ENCODE measurements at regions not wholly inside any gene's neighbourhood (a gene's known extent, or its start where the extent isn't known, plus 50 kb on each side); places are given as distances from the start of the nearest gene placed in this dataset.
A peak's percentile ranks its signal among the peaks of the same experiment; 100 is the strongest.

GRCh38 chr1:201632364-201632952 is 93.5 kb downstream of the NAV1 start:
- no peaks in the 10 kb centered on the region for H3K9me3 ChIP-seq (ENCODE audit: control insufficient read depth in 2 of 3, insufficient read depth in 1 of 3, low read length in 3 of 3)
- intact Hi-C loops (cut with DNase I): no loop called here
- DNase-seq (peak in 1 of 5 donors; percentile 27), FAIRE-seq (no peak)
- H3K27ac ChIP-seq (ENCODE audit: low read depth in 2 of 2, low read length in 2 of 2): no peak overlapping the region
- TF ChIP-seq CTCF (IDR thresholded peaks at IDR 0.05; ENCODE audit: borderline replicate concordance, extremely low read depth, insufficient read depth): no peak
- no peaks in the 10 kb centered on the region for H3K36me3 ChIP-seq (ENCODE audit: control insufficient read depth in 2 of 3, insufficient read depth in 3 of 3, low read length in 3 of 3)
- H3K9ac ChIP-seq (ENCODE audit: low read length in 3 of 3): no peak overlapping the region
- H3K4me3 ChIP-seq (ENCODE audit: low read length in 3 of 3): no peak overlapping the region
- H3K4me1 ChIP-seq (ENCODE audit: control insufficient read depth in 2 of 3, insufficient read depth in 2 of 3, low read depth in 1 of 3, low read length in 3 of 3): peaks cover 0 to 4% (median 0%) of the 10 kb centered on the region in 3 donors
- no peaks in the 10 kb centered on the region for H3K27me3 ChIP-seq (ENCODE audit: control insufficient read depth, insufficient read depth, low read length)

GRCh38 chr1:201633297-201633696 is 94.4 kb downstream of the NAV1 start:
- DNase-seq (peak in 1 of 5 donors; percentile 12), FAIRE-seq (no peak)
- no peaks in the 10 kb centered on the region for H3K36me3 ChIP-seq (ENCODE audit: control insufficient read depth in 2 of 3, insufficient read depth in 3 of 3, low read length in 3 of 3)
- peaks cover 0 to 4% (median 0%) of the 10 kb centered on the region in 3 donors for H3K4me1 ChIP-seq (ENCODE audit: control insufficient read depth in 2 of 3, insufficient read depth in 2 of 3, low read depth in 1 of 3, low read length in 3 of 3)
- H3K9ac ChIP-seq (ENCODE audit: low read length in 3 of 3): no peak overlapping the region
- intact Hi-C loops (cut with DNase I): no loop called here
- H3K4me3 ChIP-seq (ENCODE audit: low read length in 3 of 3): no peak overlapping the region
- no peak overlapping the region for H3K27ac ChIP-seq (ENCODE audit: low read depth in 2 of 2, low read length in 2 of 2)
- no peaks in the 10 kb centered on the region for H3K27me3 ChIP-seq (ENCODE audit: control insufficient read depth, insufficient read depth, low read length)
- no peaks in the 10 kb centered on the region for H3K9me3 ChIP-seq (ENCODE audit: control insufficient read depth in 2 of 3, insufficient read depth in 1 of 3, low read length in 3 of 3)
- no peak for TF ChIP-seq CTCF (IDR thresholded peaks at IDR 0.05; ENCODE audit: borderline replicate concordance, extremely low read depth, insufficient read depth)

GRCh38 chr1:201633811-201634210 is 94.9 kb downstream of the NAV1 start:
- no peak overlapping the region for H3K4me3 ChIP-seq (ENCODE audit: low read length in 3 of 3)
- H3K9ac ChIP-seq (ENCODE audit: low read length in 3 of 3): no peak overlapping the region
- H3K9me3 ChIP-seq (ENCODE audit: control insufficient read depth in 2 of 3, insufficient read depth in 1 of 3, low read length in 3 of 3): no peaks in the 10 kb centered on the region
- no peak for FAIRE-seq
- TF ChIP-seq CTCF (IDR thresholded peaks at IDR 0.05; ENCODE audit: borderline replicate concordance, extremely low read depth, insufficient read depth): no peak
- no peak for DNase-seq
- H3K27ac ChIP-seq (ENCODE audit: low read depth in 2 of 2, low read length in 2 of 2): no peak overlapping the region
- intact Hi-C loops (cut with DNase I): no loop called here
- no peaks in the 10 kb centered on the region for H3K27me3 ChIP-seq (ENCODE audit: control insufficient read depth, insufficient read depth, low read length)
- H3K36me3 ChIP-seq (ENCODE audit: control insufficient read depth in 2 of 3, insufficient read depth in 3 of 3, low read length in 3 of 3): no peaks in the 10 kb centered on the region
- peaks cover 0 to 4% (median 0%) of the 10 kb centered on the region in 3 donors for H3K4me1 ChIP-seq (ENCODE audit: control insufficient read depth in 2 of 3, insufficient read depth in 2 of 3, low read depth in 1 of 3, low read length in 3 of 3)

GRCh38 chr1:201634261-201634660 is 95.3 kb downstream of the NAV1 start:
- DNase-seq: peak in 1 of 5 donors; percentile 0
- FAIRE-seq: no peak
- no peaks in the 10 kb centered on the region for H3K27me3 ChIP-seq (ENCODE audit: control insufficient read depth, insufficient read depth, low read length)

More at GRCh38 chr1:201634261-201634660, 95.3 kb downstream of the NAV1 start:
- H3K36me3 ChIP-seq (ENCODE audit: control insufficient read depth in 2 of 3, insufficient read depth in 3 of 3, low read length in 3 of 3): no peaks in the 10 kb centered on the region
- H3K9me3 ChIP-seq (ENCODE audit: control insufficient read depth in 2 of 3, insufficient read depth in 1 of 3, low read length in 3 of 3): no peaks in the 10 kb centered on the region
- intact Hi-C loops (cut with DNase I): no loop called here
- no peak overlapping the region for H3K4me3 ChIP-seq (ENCODE audit: low read length in 3 of 3)
- H3K27ac ChIP-seq (ENCODE audit: low read depth in 2 of 2, low read length in 2 of 2): no peak overlapping the region
- H3K9ac ChIP-seq (ENCODE audit: low read length in 3 of 3): no peak overlapping the region
- no peak for TF ChIP-seq CTCF (IDR thresholded peaks at IDR 0.05; ENCODE audit: borderline replicate concordance, extremely low read depth, insufficient read depth)
- peaks cover 0 to 4% (median 0%) of the 10 kb centered on the region in 3 donors for H3K4me1 ChIP-seq (ENCODE audit: control insufficient read depth in 2 of 3, insufficient read depth in 2 of 3, low read depth in 1 of 3, low read length in 3 of 3)
